GM18909 (cell line): ENCODE measurements at regions not wholly inside any gene's neighbourhood (a gene's known extent, or its start where the extent isn't known, plus 50 kb on each side); places are given as distances from the start of the nearest gene placed in this dataset.

Experiments used
- ATAC-seq: cut with Tn5 transposase; IDR thresholded peaks from one replicate; pipeline ENCODE4 v1.9.1; 2021; ENCODE audit warnings: mild to moderate bottlenecking; ENCODE audit not compliant: unreplicated experiment, poor library complexity

DNA sequence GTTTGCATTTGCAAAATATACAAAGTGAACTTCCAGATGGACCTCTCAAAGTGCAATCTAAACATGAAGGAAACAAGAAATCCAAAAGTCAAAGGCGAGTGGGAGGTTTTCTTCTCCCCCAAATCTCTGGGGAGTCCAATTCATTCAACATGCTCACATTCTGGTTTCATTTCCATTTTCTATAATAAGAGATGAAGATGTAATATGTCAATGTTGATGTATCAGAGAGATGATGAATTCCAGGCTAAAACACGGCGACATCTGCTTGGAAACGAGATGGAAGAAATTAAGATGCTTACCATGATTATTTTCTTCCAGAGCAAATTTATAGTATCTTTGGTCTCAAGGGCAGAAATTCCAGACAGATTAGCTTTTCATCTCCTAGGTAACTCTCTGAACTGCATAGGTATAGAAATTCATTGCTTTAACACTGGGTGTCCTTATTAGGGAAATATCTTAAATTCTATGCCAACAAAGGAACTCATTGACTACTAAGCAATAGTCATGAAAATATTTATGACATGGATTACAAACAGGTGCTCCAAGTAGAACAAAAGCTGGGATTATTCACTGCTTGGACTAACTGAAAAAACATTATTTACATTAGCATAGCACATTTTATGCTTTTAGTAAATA, 287.9 kb downstream of the SEC61B start:
- ATAC-seq = no peak

DNA sequence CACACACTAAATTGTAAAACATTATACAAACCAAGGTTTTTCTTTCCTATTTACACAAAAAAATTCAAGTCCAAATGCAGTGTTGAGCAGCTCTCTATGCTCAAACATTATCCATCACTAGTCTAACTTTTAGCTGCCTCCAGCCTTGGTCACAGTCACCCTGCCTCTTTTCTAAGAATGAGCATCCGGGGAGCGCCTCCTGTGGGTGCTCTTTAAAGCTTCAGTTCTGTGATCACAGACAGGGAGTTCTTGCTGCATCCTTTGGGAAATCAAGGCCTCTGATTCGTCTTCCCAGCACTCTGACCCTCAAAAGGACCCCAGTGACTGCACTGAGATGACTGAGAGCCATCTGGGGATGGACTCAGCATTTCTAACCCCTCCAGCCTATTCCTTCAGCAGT, 289.6 kb downstream of the SEC61B start:
- no peak for ATAC-seq

DNA sequence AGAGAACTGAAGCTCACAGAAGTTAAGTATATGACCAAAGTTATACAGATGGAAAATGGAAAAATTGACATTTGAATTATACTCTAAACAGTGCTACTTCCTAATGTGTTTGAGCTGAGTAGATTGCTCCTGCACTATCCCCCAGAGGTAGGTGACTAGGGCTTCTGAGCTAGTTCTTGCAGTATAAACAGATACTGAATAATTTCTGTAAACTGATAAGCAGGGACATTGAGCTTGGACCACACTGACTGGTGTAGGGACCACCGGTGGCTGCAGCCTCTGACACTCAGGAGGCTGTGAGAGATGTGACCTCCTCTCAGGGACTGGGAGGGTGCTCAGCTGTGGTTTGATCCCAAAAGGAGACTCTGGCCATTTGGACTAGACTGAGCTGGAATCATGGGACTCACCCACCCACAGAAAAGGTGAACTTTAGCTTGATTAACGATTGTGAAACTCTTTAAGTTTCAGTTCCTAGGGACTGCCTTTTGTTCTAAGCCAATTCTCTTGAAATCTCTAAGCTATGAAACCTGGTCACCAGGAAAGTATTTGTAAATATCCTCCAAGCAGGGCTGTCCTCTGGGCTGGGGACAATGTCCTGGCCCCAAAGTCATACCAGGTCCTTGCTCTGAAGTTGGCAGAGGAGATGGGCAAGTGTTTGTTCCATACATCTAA, 291.5 kb downstream of the SEC61B start:
- peak; percentile 68 for ATAC-seq

DNA sequence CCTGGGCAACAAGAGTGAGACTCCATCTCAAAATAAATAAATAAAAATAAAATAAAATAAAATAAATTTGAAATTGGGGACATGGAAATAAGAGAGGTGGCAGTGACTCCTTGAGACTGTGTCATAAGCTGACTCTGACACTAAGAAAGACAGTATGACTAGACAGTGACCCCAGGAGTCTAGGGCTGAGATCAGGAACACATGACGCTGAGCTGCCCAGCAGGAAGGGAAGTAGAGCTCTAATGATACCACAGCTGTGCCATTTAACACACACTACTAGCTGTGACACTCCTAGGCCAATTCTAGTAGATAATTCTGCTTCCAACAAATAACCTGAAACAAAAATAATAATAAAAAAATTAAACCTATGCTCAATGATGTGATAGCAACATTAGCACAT, 293.0 kb downstream of the SEC61B start:
- peak; percentile 40 for ATAC-seq

DNA sequence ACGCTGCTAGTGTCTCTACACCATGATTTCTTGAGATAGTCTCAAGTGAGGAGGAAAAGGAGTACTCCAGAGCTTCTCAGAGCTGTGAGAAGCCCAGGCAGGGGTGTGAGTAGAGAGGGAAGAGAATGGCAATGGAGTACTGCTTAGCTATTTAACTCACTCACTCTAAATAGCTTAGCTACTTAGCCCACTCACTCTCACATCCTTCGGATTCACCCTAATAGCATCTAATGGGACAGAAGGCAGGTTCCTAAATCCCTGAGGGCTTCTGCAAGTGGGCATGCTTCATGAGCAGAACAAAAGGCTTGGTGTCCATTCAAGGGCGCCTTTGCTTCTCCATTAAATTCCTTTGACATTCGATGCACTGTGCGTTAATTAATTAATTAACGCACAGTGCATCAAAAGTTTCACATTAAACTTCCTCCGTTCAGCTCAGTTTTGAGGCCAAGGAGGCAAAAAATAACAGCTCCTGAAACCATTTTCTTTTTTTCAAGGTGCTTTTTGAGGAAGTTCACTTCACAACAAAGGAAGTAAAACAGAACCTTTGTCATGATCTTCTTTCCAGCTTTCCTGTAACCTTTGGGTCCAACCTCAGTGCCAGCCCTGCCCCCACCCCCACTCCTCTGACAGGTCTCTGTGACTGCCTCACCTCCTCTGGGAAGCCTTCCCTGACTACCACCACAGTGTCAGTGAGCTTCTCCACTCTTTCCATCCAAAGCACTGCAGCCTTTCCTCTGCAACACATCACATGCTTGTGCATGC, 294.0 kb downstream of the SEC61B start:
- no peak for ATAC-seq

DNA sequence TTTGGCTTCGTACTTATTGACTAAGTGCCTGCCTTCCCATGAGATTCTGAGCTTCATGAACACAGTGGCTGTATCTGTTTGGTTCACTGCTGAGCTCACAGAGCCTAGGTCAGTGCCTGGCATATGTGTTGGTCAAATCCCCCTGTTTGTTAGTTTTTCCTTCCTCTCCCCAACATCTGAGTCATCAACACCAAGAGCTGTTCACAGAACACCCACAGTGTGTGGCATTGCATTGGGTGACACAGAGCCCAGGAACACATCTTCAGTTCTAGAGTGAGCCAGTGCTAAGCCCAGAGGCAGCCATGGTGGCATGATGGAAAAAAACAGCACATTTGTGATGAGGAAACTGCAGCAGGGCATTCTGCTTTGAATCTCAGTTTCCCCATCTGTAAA, 294.6 kb downstream of the SEC61B start:
- no peak for ATAC-seq

DNA sequence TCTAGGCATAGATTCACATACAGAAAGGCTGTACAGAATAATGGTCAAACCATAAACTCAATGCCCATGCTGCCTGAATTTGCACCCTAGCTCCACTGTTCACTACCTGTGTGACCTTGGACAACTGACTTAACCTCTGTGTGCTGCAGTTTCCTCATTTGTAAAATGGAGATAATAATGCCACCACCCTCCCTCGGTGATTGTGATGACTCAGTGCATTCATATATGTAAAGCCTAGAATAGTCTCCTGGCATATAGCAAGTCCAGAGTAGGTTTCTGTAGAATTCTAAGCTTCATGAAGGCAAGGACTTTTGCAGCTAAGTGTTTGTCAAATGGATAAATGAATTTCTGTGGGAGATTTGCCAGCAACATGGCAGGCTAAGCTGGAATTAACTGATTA, 297.8 kb upstream of the NR4A3 start:
- ATAC-seq = no peak

DNA sequence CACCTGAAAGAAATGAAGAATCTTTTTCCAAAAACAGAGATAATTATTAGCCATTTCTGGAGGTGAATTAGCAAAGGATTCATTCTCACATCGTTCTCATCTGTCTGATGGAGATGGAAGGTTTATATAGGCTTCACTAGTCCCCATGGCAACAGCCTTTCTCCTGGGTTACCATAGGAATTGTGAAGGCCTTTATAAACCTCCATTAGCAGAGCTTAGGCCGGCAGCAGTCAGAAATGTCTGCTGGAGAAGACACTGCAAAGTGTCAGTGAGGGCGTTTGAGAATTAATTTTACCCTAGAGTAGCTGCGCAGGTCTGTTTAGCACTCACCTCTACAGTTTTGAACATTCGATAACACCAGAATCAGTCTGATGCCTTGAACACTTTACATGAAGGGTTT, 290.4 kb upstream of the NR4A3 start:
- ATAC-seq = no peak

DNA sequence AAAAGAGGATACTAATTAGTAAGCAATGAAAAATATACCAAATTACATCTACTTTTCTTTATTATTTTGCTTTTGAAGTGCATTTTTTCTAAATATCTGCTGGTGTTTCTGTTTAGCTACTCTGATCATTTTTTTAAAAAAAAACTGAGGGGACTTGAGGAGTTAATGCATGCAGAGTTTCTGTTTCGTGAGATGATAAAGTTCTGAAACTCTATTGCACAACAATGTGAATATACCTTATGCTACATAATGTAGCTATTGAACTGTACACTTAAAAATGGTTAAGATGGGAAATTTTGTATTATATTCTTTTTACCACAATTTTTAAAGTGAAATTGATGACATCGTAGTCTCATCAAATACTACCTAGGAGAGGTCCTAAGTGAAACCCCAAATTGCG, 288.3 kb upstream of the NR4A3 start:
- ATAC-seq = no peak

DNA sequence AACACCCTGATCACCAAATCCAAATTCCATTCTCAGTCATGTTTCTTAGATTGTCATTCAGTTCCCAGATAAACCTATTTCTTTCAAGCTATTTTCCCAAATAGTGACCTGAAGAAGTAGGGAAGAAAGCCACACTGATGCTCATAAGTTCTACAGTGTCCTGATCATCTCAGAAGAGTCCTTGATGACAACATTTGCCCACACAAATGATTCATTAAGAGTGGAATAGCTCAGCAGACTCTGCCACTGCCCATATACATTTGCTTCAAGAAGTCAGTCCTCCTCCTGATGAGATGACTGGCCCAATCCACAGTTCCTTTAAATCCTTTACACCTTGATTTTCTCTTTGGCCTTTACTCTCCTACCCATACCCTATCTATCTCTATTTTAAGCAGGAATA, 283.7 kb upstream of the NR4A3 start:
- ATAC-seq = no peak

DNA sequence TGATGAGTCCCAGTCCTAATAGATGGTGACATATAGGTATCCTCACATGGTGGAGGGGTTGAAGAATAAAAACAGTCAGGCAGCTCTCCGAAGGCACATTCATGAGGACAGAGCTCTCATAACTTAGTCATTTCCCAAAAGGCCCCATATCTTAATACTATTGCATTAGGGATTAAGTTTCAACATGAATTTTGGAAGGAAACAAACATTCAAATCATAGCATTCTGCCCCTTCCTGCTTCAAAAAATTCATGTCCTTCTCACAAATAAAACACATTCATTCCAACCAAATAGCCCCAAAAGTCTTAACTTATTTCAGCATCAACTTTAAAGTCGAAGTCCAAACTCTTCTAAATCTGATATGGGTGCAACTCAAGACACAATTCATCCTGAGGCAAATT, 277.2 kb upstream of the NR4A3 start:
- no peak for ATAC-seq

DNA sequence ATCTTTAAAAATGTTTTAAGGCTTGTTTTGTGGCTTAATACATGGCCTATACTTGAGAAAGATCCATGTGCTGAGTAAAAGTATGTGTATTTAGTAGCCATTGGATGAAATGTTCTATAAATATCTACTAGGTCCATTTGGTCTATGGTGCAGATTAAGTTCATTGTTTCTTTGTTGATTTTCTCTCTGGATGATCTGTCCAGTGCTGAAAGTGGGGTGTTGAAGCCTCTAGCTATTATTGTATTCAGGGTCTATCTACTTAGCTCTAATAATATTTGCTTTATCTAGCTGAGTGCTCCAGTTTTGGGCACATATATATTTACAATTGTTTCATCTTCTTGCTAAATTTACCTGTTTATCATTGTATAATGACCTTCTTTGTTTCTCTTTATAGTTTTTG, 272.2 kb upstream of the NR4A3 start:
- ATAC-seq = no peak

DNA sequence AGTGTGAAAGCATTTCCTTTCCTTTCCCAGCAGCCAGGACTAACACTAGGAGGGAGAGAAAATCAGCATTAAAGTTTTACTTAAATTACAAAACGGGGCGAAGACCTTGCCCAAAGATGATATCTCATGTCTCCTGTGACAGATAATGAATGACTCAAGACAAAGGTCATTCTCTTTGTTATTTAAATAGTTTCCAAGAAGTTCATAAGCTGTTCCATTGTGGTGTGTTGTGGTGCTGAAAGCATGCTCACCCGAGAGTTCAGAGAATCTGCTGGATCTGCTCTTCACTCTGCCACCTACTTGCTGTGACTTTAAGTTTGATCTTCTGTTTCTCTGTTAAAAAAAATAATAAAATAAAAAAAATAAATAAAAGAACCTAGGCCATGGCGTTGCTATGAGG, 265.9 kb upstream of the NR4A3 start:
- no peak for ATAC-seq

DNA sequence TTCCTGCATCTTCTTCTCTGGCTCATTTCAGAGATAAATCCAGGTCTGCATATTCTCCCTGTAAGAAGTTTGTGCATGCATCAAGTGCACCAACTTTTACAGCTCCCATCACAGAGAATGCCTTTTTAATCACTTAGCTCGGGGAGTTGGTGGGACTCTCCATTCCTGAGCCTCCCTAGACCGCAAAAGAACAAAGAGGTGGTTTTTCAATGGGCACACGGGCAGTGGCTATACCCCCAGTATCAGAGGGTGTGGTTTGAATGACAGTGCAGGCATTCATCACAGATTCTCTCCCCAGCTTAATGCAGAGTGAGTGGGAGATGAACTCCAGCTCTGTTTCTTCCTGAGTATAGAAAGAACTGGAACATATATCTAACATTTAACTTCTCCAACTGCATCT, 264.7 kb upstream of the NR4A3 start:
- no peak for ATAC-seq

DNA sequence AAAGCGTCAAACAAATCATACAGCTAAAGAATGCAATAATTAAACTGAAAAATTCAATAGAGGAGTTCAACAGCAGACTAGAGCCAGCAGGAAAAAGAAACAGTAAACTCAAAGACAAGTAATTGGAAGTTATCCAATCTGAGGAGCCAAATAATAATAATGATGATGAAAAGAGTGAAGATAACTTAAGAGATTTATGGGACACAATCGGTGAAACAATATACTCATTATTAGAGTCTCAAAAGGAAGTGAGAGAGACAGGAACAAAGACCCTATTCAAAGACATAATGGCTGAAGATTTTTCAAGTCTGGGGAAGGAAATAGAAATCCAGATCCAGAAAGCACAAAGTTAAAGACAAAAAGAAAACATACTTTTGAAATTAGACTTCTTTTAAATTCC, 263.9 kb upstream of the NR4A3 start:
- no peak for ATAC-seq

DNA sequence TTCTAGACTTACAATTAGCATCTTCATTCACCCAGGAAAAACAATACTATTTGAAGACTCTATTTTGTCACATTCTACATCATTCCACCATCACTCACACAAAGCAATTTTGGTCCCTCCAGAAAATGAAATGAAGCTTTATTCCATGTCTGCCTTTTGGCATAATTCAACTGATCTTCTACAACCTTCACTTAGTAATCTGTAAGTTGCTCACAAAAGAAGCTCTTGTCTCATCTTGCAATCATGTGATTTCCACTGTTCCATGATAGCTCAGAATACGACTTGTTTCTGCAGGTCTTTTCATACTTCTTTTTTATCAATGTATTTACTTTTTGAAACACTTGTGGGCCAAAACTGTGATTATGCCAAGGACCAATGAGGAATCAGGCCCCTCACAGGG, 261.9 kb upstream of the NR4A3 start:
- no peak for ATAC-seq

DNA sequence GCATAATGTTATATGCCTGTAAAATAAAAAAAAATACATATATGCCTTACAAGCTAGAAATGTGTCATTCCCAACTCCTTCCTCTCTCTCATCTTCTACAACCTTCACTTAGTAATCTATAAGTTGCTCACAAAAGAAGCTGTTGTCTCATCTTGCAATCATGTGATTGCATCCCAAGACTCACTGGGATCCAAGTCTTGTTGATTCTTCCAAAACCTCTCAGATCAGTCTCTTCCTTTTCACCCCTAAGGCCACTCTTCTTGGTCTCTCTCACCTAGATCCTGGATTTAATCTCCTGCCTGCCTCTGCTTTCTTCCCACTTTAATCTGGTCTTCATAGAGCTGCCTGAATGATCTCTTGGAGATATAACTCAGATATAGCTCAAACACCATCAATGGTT, 261.1 kb upstream of the NR4A3 start:
- ATAC-seq = no peak

DNA sequence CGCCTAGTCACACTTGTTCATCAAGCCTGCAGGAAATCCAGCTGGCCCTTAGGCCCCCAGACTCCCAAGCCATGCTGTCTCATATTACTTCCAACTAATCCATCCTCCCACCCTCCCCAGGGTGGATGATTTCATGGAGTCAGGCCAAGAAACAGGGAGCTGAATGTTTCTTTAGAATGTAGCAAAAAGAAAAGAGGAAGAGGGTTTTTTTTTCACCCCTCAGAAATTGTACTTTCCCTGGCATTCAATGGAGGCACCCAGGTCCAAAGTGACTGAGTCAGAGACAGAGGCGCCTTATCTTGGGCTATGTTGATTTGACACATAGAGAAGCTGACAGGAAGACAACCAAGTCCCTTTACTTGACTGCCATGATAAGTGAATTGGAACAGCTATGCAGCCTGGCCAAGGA, 260.2 kb upstream of the NR4A3 start:
- no peak for ATAC-seq

DNA sequence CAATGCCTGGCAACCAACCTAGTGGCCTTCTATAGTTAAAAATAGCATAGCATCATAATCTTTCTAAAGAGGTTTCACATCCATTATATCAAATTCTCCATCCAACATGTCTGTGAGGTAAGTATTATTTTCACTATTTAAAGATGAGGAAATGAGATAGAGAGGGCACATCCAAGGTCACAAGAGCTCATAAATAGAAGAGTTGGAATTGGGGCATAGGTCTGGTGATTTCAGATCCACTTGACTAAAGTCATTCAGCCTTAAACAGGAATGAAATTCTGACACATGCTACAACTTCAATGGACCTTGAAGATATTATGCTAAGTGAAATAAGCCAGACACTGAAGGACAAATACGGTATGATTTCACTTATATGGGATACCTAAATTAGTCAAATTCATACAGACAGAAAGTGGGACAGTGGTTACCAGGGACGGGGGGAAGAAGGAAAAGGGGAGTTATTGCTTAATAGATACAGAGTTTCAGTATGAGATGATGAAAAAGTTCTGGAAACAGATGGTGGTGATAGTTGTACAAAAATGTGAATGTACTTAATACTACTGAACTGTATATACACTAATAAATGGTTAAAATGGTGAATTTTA, 259.6 kb upstream of the NR4A3 start:
- ATAC-seq = no peak

DNA sequence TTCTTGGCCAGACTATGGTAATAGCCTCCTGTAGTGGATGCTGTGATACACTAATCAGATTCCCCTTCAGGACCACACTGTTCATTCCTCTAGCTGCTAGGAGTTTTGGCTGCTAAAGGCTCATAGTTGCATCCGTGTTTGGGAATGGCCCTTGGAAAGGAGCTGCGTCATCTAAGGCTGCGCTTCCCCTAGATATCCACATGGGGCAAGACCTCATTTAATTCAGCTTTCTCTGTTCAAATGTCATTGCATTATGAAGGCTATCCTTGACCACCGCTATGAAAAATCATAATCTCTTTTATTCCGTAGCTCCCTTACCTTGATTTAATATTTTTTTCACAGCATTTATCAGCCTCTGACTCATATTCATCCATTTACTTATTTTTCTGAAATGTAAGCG, 258.3 kb upstream of the NR4A3 start:
- ATAC-seq = no peak

DNA sequence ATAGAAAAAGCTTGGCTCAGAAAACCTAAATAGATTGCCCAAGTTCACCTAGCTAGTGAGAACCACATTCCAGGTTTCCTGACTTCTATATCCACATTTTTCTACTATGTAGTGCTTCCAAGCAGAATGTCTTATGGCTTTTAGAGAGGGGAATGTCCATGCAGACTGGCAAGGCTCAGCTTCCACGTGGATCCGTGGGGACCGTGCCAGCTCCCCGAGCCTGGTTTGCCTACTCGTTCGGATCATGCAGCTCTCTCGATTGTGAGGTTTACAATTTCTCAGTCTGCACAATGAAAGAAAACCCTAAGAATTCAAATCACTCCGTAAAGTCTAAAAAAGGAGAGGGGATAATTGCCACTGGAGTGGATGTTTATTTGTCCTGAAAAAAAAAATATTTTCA, 256.5 kb upstream of the NR4A3 start:
- no peak for ATAC-seq
